ENCODE measurements at regions not wholly inside any gene's neighbourhood (a gene's known extent, or its start where the extent isn't known, plus 50 kb on each side); places are given as distances from the start of the nearest gene placed in this dataset.
A peak's percentile ranks its signal among the peaks of the same experiment; 100 is the strongest.

- DNase-seq (ENCODE audit: low read depth): peak; percentile 79
These were observed 70.1 kb upstream of the HIF1A start for GRCh38 chr14:61625165-61625564.

GRCh38 chr14:61627612-61628011 lies 67.7 kb upstream of the HIF1A start:
- DNase-seq (ENCODE audit: low read depth): no peak

- DNase-seq (ENCODE audit: low read depth): no peak
These were observed 67.1 kb upstream of the HIF1A start for GRCh38 chr14:61628016-61628725.

GRCh38 chr14:61630399-61631044 lies 64.8 kb upstream of the HIF1A start:
- DNase-seq (ENCODE audit: low read depth): no peak

- no peak for DNase-seq (ENCODE audit: low read depth)
These were observed 64.1 kb upstream of the HIF1A start for GRCh38 chr14:61631045-61631687.

- DNase-seq (ENCODE audit: low read depth): no peak
These were observed 62.9 kb upstream of the HIF1A start for GRCh38 chr14:61632401-61632800.

GRCh38 chr14:61632807-61633206 lies 62.5 kb upstream of the HIF1A start:
- no peak for DNase-seq (ENCODE audit: low read depth)

GRCh38 chr14:61636291-61636690 lies 59.0 kb upstream of the HIF1A start:
- DNase-seq (ENCODE audit: low read depth): no peak

GRCh38 chr14:61636779-61637178 lies 58.5 kb upstream of the HIF1A start:
- no peak for DNase-seq (ENCODE audit: low read depth)

GRCh38 chr14:61638595-61639387 lies 56.5 kb upstream of the HIF1A start:
- no peak for DNase-seq (ENCODE audit: low read depth)

- DNase-seq (ENCODE audit: low read depth): no peak
These were observed 54.9 kb upstream of the HIF1A start for GRCh38 chr14:61640158-61641136.

- DNase-seq (ENCODE audit: low read depth): peak; percentile 89
These were observed 53.2 kb upstream of the HIF1A start for GRCh38 chr14:61641914-61642613.

GRCh38 chr14:61642614-61642982 lies 52.7 kb upstream of the HIF1A start:
- DNase-seq (ENCODE audit: low read depth): no peak

- peak; percentile 41 for DNase-seq (ENCODE audit: low read depth)
These were observed 51.8 kb upstream of the HIF1A start for GRCh38 chr14:61643555-61643954.

- DNase-seq (ENCODE audit: low read depth): no peak
These were observed 51.1 kb upstream of the HIF1A start for GRCh38 chr14:61644175-61644574.

- DNase-seq (ENCODE audit: low read depth): no peak
These were observed 50.5 kb upstream of the HIF1A start for GRCh38 chr14:61644834-61645233.

GRCh38 chr14:61645247-61645646 lies 50.1 kb upstream of the HIF1A start:
- no peak for DNase-seq (ENCODE audit: low read depth)

All from renal cortical epithelial cell (primary cell).